A673 (cell line): ENCODE measurements at regions not wholly inside any gene's neighbourhood (a gene's known extent, or its start where the extent isn't known, plus 50 kb on each side); places are given as distances from the start of the nearest gene placed in this dataset.

Source experiments
- BruUV-seq: library from RNA; stranded (reverse); fragments of 400-500 nt; replicated peaks from 2 replicates; lab custom pipeline; 2021; lab: Mats Ljungman, UMichigan
- CTCF ChIA-PET: fragments of 300-600 bp; sonication (Branson Sonifier 250); formaldehyde crosslinking; loops from one replicate; lab custom pipeline; 2022; ENCODE audit warnings: antibody characterized with exemption; lab: Charles Lee
- POLR2A ChIA-PET: fragments of 300-600 bp; sonication (Branson Sonifier 250); formaldehyde crosslinking; loops from one replicate; lab custom pipeline; 2022; ENCODE audit warnings: antibody characterized with exemption; ENCODE audit not compliant: low non-redundant PET; lab: Charles Lee
- DNase-seq: peaks from one replicate; pipeline ENCODE4 v3.0.0-alpha.2; 2015; ENCODE audit warnings: low spot score
- H3K27ac ChIP-seq: fragments of 200-600 bp; sonication (generic); 2 replicates; pipeline ENCODE4 v1.5.1; 2016; ENCODE audit warnings: mixed run types, low read depth, mild to moderate bottlenecking, mixed read lengths, antibody characterized with exemption, low read length; ENCODE audit not compliant: poor library complexity, severe bottlenecking
- H3K27me3 ChIP-seq: fragments of 200-600 bp; sonication (generic); replicated peaks from 2 replicates; pipeline ENCODE4 v1.6.1; 2017; ENCODE audit warnings: mixed run types, low read depth, mild to moderate bottlenecking, mixed read lengths, antibody characterized with exemption, low read length; ENCODE audit not compliant: insufficient read depth, poor library complexity
- H3K36me3 ChIP-seq: fragments of 200-600 bp; sonication (generic); 2 replicates; pipeline ENCODE4 v1.6.1; 2016; ENCODE audit warnings: mixed run types, mild to moderate bottlenecking, mixed read lengths, antibody characterized with exemption, low read length; ENCODE audit not compliant: insufficient read depth, poor library complexity, severe bottlenecking
- H3K4me1 ChIP-seq: fragments of 200-600 bp; sonication (generic); 2 replicates; pipeline ENCODE4 v1.6.1; 2017; ENCODE audit warnings: mixed run types, mild to moderate bottlenecking, mixed read lengths, antibody characterized with exemption, low read length; ENCODE audit not compliant: insufficient read depth, poor library complexity, severe bottlenecking
- H3K4me3 ChIP-seq: fragments of 200-600 bp; sonication (generic); 2 replicates; pipeline ENCODE4 v1.5.1; 2016; ENCODE audit warnings: low read depth, mixed run types, mild to moderate bottlenecking, mixed read lengths, low read length; ENCODE audit not compliant: poor library complexity, severe bottlenecking
- H3K9me3 ChIP-seq: fragments of 200-600 bp; sonication (generic); 2 replicates; pipeline ENCODE4 v1.6.1; 2016; ENCODE audit warnings: mixed run types, low read depth, mild to moderate bottlenecking, mixed read lengths, antibody characterized with exemption, low read length; ENCODE audit not compliant: poor library complexity, severe bottlenecking
- EZH2 ChIP-seq: fragments of 200-600 bp; sonication (generic); IDR thresholded peaks from 2 replicates; pipeline ENCODE4 v1.6.1; 2017; ENCODE audit warnings: borderline replicate concordance, low read depth, mild to moderate bottlenecking, mixed read lengths, antibody characterized with exemption, low read length; ENCODE audit not compliant: poor library complexity, severe bottlenecking
- intact Hi-C: fragments of 100-400 bp; cut with micrococcal nuclease; formaldehyde crosslinking; loops from one replicate; pipeline ENCODE4 v1.10.0; 2022; ENCODE audit not compliant: unreplicated experiment
- TF ChIP-seq, protein P1 (sequence below): fragments of 300-800, 200-600 bp; sonication (generic); conservative IDR thresholded peaks from 2 replicates; pipeline ENCODE4 v1.5.1; 2017; ENCODE audit warnings: low read depth, mild to moderate bottlenecking, antibody characterized with exemption, low read length, moderate library complexity, mixed read lengths

DNA sequence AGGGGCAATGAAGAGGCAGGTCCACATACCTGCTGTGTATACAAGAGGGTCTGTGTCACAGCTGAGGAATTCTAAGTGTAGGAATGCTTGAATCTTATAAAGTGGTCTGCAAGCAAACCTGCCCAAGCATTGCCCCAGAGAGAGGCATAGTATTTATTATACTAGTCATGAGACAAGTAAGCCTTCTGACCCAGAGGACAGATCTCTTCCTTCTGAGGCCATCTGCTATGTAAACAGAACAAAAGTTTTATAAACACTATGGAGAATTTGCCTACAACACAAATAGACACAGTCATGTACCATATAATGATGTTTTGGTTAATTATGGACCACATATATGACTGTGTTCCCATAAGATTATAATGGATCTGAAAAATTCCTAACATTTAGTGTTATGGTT lies 388.2 kb downstream of the NEBL start:
- H3K4me1 ChIP-seq: no peaks in the 10 kb centered on the region
- ChIA-PET CTCF (no interaction called here), POLR2A (no interaction called here)
- TF ChIP-seq, protein P1, sequence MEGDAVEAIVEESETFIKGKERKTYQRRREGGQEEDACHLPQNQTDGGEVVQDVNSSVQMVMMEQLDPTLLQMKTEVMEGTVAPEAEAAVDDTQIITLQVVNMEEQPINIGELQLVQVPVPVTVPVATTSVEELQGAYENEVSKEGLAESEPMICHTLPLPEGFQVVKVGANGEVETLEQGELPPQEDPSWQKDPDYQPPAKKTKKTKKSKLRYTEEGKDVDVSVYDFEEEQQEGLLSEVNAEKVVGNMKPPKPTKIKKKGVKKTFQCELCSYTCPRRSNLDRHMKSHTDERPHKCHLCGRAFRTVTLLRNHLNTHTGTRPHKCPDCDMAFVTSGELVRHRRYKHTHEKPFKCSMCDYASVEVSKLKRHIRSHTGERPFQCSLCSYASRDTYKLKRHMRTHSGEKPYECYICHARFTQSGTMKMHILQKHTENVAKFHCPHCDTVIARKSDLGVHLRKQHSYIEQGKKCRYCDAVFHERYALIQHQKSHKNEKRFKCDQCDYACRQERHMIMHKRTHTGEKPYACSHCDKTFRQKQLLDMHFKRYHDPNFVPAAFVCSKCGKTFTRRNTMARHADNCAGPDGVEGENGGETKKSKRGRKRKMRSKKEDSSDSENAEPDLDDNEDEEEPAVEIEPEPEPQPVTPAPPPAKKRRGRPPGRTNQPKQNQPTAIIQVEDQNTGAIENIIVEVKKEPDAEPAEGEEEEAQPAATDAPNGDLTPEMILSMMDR: no peak
- no peak for TF ChIP-seq EZH2
- no peaks in the 10 kb centered on the region for H3K36me3 ChIP-seq
- no peak overlapping the region for H3K27ac ChIP-seq
- DNase-seq: no peak
- no peak overlapping the region for H3K4me3 ChIP-seq
- H3K9me3 ChIP-seq: peaks cover 3% of the 10 kb centered on the region
- no peaks in the 10 kb centered on the region for H3K27me3 ChIP-seq
- no TSS peak for BruUV-seq
- intact Hi-C loops: no loop called here

DNA sequence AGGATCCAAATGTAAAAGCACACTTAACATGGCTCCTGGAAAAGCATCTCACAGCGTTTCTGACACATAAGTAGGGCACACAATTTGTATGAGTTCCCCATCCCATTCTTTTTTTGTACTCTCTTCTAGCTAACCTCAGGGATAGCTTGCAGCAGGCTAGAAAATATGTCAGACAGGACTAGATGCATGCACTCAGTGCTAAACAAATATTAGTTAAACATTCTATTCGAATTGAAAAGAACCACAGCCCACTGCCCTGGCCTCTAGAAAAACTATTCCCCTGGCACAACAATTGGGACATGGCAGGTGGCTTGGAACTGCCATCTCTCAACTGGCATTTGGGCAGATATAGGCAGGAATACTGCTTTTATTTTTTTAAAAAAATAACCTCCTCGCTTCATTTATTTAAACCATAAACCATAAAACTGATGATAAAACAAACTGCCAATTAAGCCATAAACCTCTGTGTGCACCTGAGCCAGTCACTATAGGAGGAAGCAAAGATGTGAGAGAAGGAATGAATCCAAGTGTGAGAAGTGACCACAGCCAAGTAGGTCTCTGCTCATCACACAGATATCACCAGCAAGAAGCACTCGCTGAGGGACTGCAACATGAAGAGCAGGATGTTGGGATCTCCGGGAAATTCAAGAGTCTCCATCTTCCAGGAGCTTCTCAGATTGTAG lies 394.1 kb downstream of the NEBL start:
- no peak overlapping the region for H3K4me3 ChIP-seq
- ChIA-PET POLR2A (no interaction called here), CTCF (no interaction called here)
- TF ChIP-seq, protein P1: no peak
- TF ChIP-seq EZH2: no peak
- H3K36me3 ChIP-seq: no peaks in the 10 kb centered on the region
- no peaks in the 10 kb centered on the region for H3K9me3 ChIP-seq
- no peaks in the 10 kb centered on the region for H3K4me1 ChIP-seq
- H3K27me3 ChIP-seq: no peaks in the 10 kb centered on the region
- intact Hi-C loops: no loop called here
- BruUV-seq: no TSS peak
- H3K27ac ChIP-seq: no peak overlapping the region
- no peak for DNase-seq

DNA sequence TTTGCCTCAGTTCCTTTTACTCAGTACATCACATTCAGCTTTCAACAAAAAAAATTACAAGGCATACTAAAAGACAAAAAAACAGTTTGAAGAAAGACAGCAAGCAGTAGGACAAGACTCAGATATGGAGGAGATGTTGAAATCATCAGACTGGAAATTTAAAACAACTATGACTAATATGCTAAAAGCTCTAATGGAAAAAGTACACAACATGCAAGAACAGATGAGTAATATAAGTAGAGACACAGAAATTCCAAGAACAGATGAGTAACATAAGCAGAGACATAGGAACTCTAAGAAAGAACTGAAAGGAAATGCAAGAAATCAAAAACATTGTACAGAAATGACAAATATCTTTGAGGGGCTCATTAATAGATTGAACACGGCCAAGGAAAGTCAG lies 402.6 kb downstream of the NEBL start:
- ChIA-PET CTCF (no interaction called here), POLR2A (no interaction called here)
- H3K9me3 ChIP-seq: no peaks in the 10 kb centered on the region
- TF ChIP-seq, protein P1: no peak
- no peak for TF ChIP-seq EZH2
- BruUV-seq: no TSS peak
- H3K4me1 ChIP-seq: no peaks in the 10 kb centered on the region
- intact Hi-C loops: no loop called here
- H3K27me3 ChIP-seq: no peaks in the 10 kb centered on the region
- H3K4me3 ChIP-seq: no peak overlapping the region
- no peak for DNase-seq
- H3K36me3 ChIP-seq: no peaks in the 10 kb centered on the region
- H3K27ac ChIP-seq: no peak overlapping the region
